ENCODE measurements at regions not wholly inside any gene's neighbourhood (a gene's known extent, or its start where the extent isn't known, plus 50 kb on each side); places are given as distances from the start of the nearest gene placed in this dataset.

DNA sequence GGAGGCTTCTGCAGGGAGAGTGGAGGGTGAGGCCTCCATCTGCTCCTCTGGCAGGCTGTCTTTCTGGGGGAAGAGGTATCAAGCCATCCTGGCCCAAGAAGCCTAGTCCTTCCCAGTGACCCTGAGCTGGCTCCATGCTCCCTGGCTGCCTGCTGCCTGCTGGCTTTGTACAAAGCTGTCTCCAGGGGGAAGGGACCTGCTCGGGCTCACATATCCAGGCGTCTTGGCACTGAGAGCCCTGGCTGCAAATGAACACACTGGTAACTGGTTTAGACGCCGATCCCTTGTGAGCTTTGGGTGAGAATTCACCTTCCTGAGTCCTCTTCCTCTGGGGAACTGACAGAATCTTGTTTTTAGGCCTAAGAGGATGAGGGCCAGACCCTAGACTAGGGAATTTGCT is 210.3 kb upstream of the ZBED5 start:
- in situ Hi-C loops (cut with MboI; ENCODE audit: low pct_unique_long_range_greater_than_20kb in 2 of 9, low sequenced_read_pairs in 9 of 9, unreplicated experiment in 9 of 9), result no loop called here
- ATAC-seq (replicated peaks in 6 of 8), result no peak
- Histone ChIP-seq H3K27ac (no peak overlapping the region), H3K4me3 (no peak overlapping the region), H3K4me1 (replicated peaks in 1 of 2) (peaks cover 14 to 17% of the 10 kb centered on the region in 2 donors)
- 63 to 100% (median 91%) methylated on average over 1 to 4 of the region's 4 CpGs; no CpG with 5 or more reads in 6 of the 10 experiments for WGBS, 10 experiments

DNA sequence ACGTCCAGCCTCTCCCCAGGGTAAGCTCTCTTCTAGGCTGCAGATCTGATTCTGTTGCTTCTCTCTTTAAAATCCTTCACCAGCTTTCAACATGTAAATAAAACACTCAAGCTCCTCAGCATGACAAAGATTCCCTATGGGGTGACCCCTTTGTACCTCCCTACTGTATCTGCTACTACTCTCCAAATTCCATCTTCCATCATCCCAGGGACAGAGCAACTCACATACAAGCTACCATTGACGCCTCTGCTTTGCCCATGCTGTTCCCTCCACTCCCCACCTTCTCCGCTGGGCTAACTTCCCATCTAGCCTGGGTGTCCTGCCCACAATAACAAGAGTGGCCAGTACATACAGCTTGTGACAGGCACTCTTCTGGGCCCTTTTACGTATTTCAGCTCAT is 207.5 kb upstream of the ZBED5 start:
- Histone ChIP-seq H3K4me3 (no peak overlapping the region), H3K4me1 (replicated peaks in 1 of 2) (peaks cover 9 to 11% of the 10 kb centered on the region in 2 donors), H3K27ac (no peak overlapping the region)
- in situ Hi-C loops (cut with MboI; ENCODE audit: low pct_unique_long_range_greater_than_20kb in 2 of 9, low sequenced_read_pairs in 9 of 9, unreplicated experiment in 9 of 9), result no loop called here
- ATAC-seq (replicated peaks in 6 of 8), result no peak
- WGBS, 10 experiments, result 0 to 67% (median 40%) methylated on average over 1 to 4 of the region's 4 CpGs; no CpG with 5 or more reads in 1 of the 10 experiments

DNA sequence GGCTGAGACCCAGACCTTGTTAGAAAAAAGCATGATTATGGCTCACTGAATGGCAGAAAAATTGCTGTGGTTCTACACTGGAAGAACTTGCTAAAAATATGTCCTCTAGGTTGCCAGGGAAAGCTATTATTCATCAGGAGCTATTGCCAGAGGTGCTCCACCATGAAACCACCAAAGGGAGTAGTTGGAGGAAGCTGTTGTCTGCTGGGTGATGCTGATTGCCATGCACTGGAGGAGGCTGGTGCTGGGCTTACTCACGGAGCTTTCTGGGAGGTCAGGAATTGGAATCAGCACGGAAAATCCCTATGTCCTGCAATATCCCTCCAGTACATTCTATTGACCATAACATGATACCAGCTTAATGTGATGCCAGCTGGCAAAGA is 199.6 kb upstream of the ZBED5 start:
- Histone ChIP-seq H3K27ac (no peak overlapping the region), H3K4me3 (no peak overlapping the region), H3K4me1 (replicated peaks in 1 of 2) (no peaks in the 10 kb centered on the region)
- 7 to 88% (median 63%) methylated on average over 1 to 2 of the region's 2 CpGs; no CpG with 5 or more reads in 4 of the 10 experiments for WGBS, 10 experiments
- in situ Hi-C loops (cut with MboI; ENCODE audit: low pct_unique_long_range_greater_than_20kb in 2 of 9, low sequenced_read_pairs in 9 of 9, unreplicated experiment in 9 of 9), result no loop called here
- ATAC-seq (replicated peaks in 6 of 8), result no peak

DNA sequence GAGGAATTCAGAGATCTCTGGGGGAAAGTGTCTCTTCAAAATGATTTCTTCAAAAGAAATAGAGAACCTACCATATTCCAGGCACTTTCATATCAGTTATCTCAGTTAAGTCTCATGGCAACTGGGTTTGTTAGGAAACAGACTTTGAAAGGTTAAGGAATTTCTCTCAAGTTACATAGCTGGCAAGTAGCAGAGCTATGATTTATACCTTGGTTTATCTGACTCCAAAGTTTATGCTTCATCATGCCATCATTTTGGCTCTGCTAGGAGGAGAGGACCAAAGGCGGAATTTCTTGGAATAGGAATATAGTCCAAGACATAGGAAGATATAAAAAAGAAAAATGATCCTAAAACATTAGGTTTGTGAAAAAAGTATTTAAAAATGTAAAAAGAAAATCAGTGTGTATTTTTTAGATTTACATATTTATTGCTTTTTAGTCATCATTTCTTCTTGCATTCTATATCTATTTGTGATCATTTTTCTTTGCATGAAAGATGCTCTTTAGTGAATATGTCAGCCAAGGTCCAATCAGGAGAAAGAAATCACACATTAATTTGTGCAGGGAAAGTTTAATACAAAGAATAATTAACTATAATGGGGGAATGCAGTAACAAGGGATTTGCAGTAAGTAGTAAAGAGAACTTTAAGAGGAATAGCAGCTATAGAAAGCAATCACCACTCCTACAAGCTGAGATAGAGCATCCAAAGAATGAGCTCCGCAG is 199.1 kb upstream of the ZBED5 start:
- in situ Hi-C loops (cut with MboI; ENCODE audit: low pct_unique_long_range_greater_than_20kb in 2 of 9, low sequenced_read_pairs in 9 of 9, unreplicated experiment in 9 of 9), result no loop called here
- H3K4me3 ChIP-seq, result no peak overlapping the region
- H3K27ac ChIP-seq, result no peak overlapping the region
- WGBS, 10 experiments, result 39 to 100% (median 75%) methylated on average over 1 to 2 of the region's 2 CpGs
- no peaks in the 10 kb centered on the region for H3K4me1 ChIP-seq (replicated peaks in 1 of 2)
- ATAC-seq (replicated peaks in 6 of 8), result no peak

DNA sequence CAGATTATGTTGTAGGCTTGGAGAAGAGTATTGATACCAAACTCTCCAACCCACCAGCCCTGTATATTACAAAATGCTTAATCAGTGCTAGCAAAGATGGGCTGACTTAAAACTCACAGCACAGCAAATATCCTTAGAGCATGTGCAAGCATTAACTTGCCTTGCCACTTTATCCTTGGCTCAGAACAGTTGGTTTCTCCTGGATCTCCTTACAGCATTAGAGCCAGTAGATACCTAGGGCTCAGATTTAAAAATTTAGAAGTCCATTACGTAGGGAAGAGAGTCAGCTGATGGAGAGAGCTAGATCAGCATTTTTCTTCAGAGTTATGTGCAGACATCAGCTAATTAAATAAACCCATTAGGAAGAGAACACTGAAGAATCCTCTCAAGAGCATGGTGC is 198.5 kb upstream of the ZBED5 start:
- Histone ChIP-seq H3K27ac (no peak overlapping the region), H3K4me1 (replicated peaks in 1 of 2) (no peaks in the 10 kb centered on the region), H3K4me3 (no peak overlapping the region)
- WGBS, 10 experiments, result 0 to 86% (median 42%) methylated on average over 1 of the region's 1 CpG
- ATAC-seq (replicated peaks in 6 of 8), result no peak
- in situ Hi-C loops (cut with MboI; ENCODE audit: low pct_unique_long_range_greater_than_20kb in 2 of 9, low sequenced_read_pairs in 9 of 9, unreplicated experiment in 9 of 9), result no loop called here

DNA sequence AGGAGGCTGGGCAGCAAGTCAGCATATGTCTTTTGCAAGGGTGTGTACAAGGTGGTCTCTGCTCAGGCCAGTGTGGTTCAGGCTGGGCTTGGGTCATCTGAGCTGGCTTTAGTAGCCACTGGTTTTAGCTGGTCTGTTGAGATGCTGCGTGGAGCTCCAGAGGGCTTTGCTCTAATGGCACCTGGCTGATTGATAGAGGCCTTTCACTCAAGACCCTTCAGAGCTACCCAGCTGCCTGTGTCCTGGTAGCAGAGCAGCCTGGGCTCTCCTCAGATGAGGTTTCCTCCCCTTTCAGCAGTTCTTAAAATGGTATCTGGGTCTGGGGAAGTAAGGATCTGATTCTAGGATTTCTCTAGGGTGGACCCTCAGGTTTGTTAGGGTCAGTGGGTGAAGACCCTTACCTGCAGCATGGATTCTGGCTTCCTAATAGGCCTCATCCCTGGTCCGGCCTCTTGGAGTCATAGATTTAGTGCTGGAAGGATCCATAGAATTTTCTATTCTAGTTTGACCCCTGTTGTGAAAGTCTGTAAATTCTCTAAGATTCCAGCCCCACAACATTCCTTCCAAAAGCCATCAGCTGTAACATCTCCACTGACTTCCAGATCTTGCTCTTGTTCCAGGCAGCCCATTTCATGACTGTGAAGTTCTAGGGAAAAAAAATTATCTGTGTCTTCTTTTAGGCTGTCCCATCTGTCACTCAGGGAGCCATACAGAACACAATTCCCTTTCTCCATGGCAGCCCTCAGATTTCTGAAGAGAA is 190.2 kb upstream of the ZBED5 start:
- H3K4me3 ChIP-seq, result no peak overlapping the region
- in situ Hi-C loops (cut with MboI; ENCODE audit: low pct_unique_long_range_greater_than_20kb in 2 of 9, low sequenced_read_pairs in 9 of 9, unreplicated experiment in 9 of 9), result loop anchor here in 5 of 9 experiments (25.0 kb wide), 3 partner anchors 114 to 739 kb away; no protein-coding TSS in a partner anchor
- no peaks in the 10 kb centered on the region for H3K4me1 ChIP-seq (replicated peaks in 1 of 2)
- ATAC-seq (replicated peaks in 6 of 8), result no peak
- WGBS, 10 experiments, result 0 to 89% (median 60%) methylated on average over 1 of the region's 2 CpGs; no CpG with 5 or more reads in 3 of the 10 experiments
- H3K27ac ChIP-seq, result no peak overlapping the region

DNA sequence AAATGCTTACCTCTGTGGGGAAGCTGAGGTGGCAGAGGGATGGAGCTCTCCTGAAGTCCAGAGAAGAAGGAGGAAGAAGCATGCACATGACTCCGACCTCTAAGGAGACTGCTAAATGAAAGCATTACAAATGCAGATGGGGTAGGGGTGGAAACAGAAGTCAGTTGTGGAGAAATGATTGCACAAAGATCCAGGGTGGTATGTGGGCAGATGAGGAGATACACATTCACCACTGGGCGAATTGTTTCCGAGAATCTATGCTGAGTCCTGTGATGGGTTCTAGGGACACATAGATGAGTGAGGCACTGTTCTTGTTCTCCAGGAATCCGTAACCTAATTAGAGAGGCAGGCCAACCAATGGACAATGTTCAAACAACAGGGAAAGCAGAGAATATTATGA is 188.9 kb upstream of the ZBED5 start:
- in situ Hi-C loops (cut with MboI; ENCODE audit: low pct_unique_long_range_greater_than_20kb in 2 of 9, low sequenced_read_pairs in 9 of 9, unreplicated experiment in 9 of 9), result loop anchor here in 5 of 9 experiments (25.0 kb wide), 3 partner anchors 116 to 741 kb away; no protein-coding TSS in a partner anchor
- H3K27ac ChIP-seq, result no peak overlapping the region
- 54 to 100% (median 72%) methylated on average over 1 to 4 of the region's 4 CpGs; no CpG with 5 or more reads in 2 of the 10 experiments for WGBS, 10 experiments
- H3K4me1 ChIP-seq (replicated peaks in 1 of 2), result no peaks in the 10 kb centered on the region
- ATAC-seq (replicated peaks in 6 of 8), result no peak
- no peak overlapping the region for H3K4me3 ChIP-seq

DNA sequence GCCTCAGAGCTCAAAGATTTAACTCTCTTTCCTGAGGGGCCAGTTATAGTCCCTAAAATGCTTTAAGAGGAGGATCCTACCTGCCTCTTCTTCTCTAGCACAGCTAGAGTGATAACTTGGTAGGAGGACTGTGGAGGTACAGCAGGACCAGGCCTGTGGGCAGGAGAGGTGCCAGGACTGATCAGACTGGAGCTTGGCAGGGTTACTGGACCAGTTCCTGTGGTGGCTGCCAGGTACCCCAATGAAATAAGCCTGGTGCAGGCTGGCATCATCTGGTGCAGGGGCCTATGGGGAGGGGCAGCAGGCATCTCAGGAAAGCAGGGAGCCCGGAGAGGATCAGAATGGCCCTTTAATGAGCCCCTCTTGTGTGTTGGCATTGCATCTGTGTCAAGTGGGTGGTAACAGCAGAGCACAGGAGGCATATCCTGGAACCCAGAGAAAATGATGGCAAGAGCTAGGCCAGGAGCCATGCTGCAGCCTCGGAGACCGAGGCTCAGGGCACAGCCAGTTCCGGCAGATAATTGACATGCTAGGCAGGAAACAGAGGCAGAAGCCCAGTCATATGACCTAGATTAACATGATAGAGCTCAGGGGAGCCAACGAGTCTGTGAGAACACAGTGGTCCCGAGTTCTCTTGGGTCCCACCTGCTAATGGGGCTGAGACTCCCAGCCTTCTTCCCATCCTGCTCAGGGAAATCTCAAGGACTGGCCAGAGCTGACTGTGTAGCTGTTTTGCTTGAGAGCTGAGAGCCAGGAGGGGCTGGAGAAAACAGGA is 187.5 kb upstream of the ZBED5 start:
- no peak overlapping the region for H3K4me3 ChIP-seq
- in situ Hi-C loops (cut with MboI; ENCODE audit: low pct_unique_long_range_greater_than_20kb in 2 of 9, low sequenced_read_pairs in 9 of 9, unreplicated experiment in 9 of 9), result loop anchor here in 5 of 9 experiments (25.0 kb wide), 3 partner anchors 117 to 742 kb away; no protein-coding TSS in a partner anchor
- H3K27ac ChIP-seq, result no peak overlapping the region
- 56 to 93% (median 80%) methylated on average over 1 to 4 of the region's 6 CpGs; no CpG with 5 or more reads in 3 of the 10 experiments for WGBS, 10 experiments
- ATAC-seq (replicated peaks in 6 of 8), result no peak
- H3K4me1 ChIP-seq (replicated peaks in 1 of 2), result no peaks in the 10 kb centered on the region

DNA sequence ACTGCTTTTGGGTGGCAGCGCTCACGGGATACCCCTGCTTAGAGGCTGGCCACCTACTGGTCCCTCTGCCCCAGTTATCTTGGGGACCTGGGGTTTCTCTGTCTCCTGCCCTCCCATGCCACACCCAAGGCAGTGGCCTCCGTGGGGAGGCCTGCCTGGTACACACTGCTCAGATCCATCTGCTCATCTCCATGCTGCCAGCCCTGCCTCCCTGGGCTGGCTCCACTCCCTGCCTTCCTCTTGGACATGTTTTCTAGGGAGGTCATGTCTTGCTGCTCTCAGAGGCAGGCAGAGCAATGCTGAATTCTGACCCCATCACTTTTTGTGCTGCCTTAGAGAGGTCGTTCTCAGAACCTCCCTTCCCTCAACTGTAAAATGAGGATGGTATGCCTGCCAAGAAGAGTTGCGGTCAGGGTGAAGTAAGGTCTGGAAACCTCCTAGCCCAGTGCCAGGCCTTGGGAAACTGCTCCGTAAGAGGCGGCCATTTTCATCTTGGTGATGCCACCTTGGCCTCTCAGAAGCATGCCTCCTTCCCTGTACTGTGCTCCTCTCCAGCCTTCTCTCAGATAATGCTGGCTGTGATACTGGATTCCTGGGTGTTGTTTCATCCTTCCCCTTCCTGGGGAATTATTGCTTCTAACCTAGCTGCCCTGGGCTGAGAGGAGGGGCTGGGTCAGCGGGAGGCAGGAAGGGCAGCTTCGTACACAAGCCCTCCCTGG is 186.4 kb upstream of the ZBED5 start:
- Histone ChIP-seq H3K4me3 (no peak overlapping the region), H3K4me1 (replicated peaks in 1 of 2) (peaks cover 1 to 4% of the 10 kb centered on the region in 2 donors), H3K27ac (no peak overlapping the region)
- no peak for ATAC-seq (replicated peaks in 6 of 8)
- in situ Hi-C loops (cut with MboI; ENCODE audit: low pct_unique_long_range_greater_than_20kb in 2 of 9, low sequenced_read_pairs in 9 of 9, unreplicated experiment in 9 of 9), result loop anchor here in 5 of 9 experiments (25.0 kb wide), 3 partner anchors 118 to 743 kb away; no protein-coding TSS in a partner anchor
- 35 to 100% (median 90%) methylated on average over 1 to 5 of the region's 9 CpGs; no CpG with 5 or more reads in 3 of the 10 experiments for WGBS, 10 experiments

DNA sequence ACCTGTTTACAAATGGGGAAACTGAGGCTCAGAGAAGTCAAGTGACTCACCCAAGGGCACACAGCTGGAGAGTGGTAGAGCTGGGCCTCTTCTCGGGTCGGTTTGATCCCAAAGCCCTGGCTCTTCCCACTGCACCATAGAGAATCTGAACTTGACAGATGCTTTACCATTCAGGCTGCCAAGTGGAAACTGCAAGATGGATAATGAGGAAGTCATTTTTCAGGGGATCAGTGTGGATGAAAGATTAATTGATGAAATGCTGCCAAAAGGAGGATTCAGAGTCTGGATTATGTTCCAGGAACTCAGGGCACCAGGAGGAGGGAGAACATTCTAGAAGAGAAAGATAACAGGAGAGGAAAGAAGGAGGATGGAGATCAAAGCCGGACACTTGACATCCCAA is 185.9 kb upstream of the ZBED5 start:
- H3K4me1 ChIP-seq (replicated peaks in 1 of 2), result peaks cover 7 to 9% of the 10 kb centered on the region in 2 donors
- in situ Hi-C loops (cut with MboI; ENCODE audit: low pct_unique_long_range_greater_than_20kb in 2 of 9, low sequenced_read_pairs in 9 of 9, unreplicated experiment in 9 of 9), result loop anchor here in 5 of 9 experiments (25.0 kb wide), 3 partner anchors 119 to 744 kb away; no protein-coding TSS in a partner anchor
- ATAC-seq (replicated peaks in 6 of 8), result no peak
- no peak overlapping the region for H3K4me3 ChIP-seq
- H3K27ac ChIP-seq, result no peak overlapping the region
- WGBS, 10 experiments, result 52 to 100% (median 80%) methylated on average over 1 to 3 of the region's 3 CpGs; no CpG with 5 or more reads in 7 of the 10 experiments

DNA sequence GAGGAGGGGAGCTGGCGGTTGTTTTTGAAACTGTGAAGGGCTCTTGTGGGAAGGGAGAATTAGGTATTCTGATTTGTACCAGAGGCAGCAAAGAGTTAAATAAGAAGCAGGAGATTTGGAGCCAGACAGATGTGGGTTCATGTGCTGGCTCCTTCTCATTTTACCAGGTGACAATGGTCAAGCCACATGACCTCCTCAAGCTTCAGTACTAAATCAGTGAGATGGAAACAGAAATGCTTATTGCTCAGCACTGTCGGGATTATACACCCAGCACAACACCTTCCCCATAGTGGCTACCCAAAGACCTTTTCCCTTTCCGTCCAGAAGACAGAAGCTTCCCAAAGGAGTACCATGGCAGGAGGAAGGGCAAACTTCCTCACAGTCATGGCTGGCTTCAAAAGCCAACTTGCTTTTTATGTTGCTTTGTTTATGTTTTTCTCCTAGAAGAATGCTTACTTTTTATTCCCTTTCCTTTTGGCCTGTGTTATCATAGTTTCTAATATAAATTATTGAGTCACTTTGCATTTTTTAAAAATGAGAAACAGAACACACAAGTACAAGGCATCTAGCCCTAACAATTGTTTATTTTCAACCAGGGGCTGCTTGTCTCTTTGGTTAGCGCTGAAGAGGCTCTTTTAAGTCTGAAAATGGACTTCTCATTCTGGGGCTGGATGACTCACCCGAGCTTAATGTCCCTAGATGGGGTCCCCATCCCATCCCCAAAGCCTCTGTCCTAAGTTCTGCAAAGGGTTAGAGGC is 181.5 kb upstream of the ZBED5 start:
- in situ Hi-C loops (cut with MboI; ENCODE audit: low pct_unique_long_range_greater_than_20kb in 2 of 9, low sequenced_read_pairs in 9 of 9, unreplicated experiment in 9 of 9), result loop anchor here in 6 of 9 experiments (10.0 to 25.0 kb wide), 4 partner anchors 123 to 748 kb away; no protein-coding TSS in a partner anchor
- peak in 2 of 8 experiments; percentile 23 to 46 for ATAC-seq (replicated peaks in 6 of 8)

More for the DNA sequence above, 181.5 kb upstream of the ZBED5 start:
- 15 to 100% (median 76%) methylated on average over 1 to 4 of the region's 5 CpGs; no CpG with 5 or more reads in 2 of the 10 experiments for WGBS, 10 experiments
- peak overlapping the region; percentile 15 to 20 for H3K27ac ChIP-seq
- peaks cover 12 to 16% of the 10 kb centered on the region in 2 donors for H3K4me1 ChIP-seq (replicated peaks in 1 of 2)
- no peak overlapping the region for H3K4me3 ChIP-seq
